Trophoblast cell (in vitro differentiated cells and primary cell): ENCODE measurements at regions not wholly inside any gene's neighbourhood (a gene's known extent, or its start where the extent isn't known, plus 50 kb on each side); places are given as distances from the start of the nearest gene placed in this dataset.

Source experiments
- DNase-seq, 2 donors: peaks; one replicate each; pipeline ENCODE4 v3.0.0-alpha.2; 2016
- H2AFZ ChIP-seq: 2 replicates; pipeline ENCODE4 v1.6.1; 2013; ENCODE audit warnings: low read length, moderate library complexity, mild to moderate bottlenecking; ENCODE audit not compliant: insufficient read depth, poor library complexity
- H2AK5ac ChIP-seq: 2 replicates; pipeline ENCODE4 v1.6.1; 2013; ENCODE audit warnings: mild to moderate bottlenecking, low read length
- H2BK120ac ChIP-seq: 2 replicates; pipeline ENCODE4 v1.6.1; 2013; ENCODE audit warnings: low read length, mild to moderate bottlenecking, moderate library complexity; ENCODE audit not compliant: insufficient read depth, poor library complexity
- H2BK12ac ChIP-seq: 2 replicates; pipeline ENCODE4 v1.6.1; 2013; ENCODE audit warnings: mild to moderate bottlenecking, low read length, moderate library complexity
- H2BK5ac ChIP-seq: 2 replicates; pipeline ENCODE4 v1.6.1; 2013; ENCODE audit warnings: low read length, low read depth, moderate library complexity, mild to moderate bottlenecking; ENCODE audit not compliant: poor library complexity
- H3K14ac ChIP-seq: 2 replicates; pipeline ENCODE4 v1.6.1; 2013; ENCODE audit warnings: mild to moderate bottlenecking, low read length
- H3K18ac ChIP-seq: 2 replicates; pipeline ENCODE4 v1.6.1; 2013; ENCODE audit warnings: mild to moderate bottlenecking, low read length
- H3K23ac ChIP-seq: 2 replicates; pipeline ENCODE4 v1.6.1; 2013; ENCODE audit warnings: low read length
- H3K27ac ChIP-seq: 2 replicates; pipeline ENCODE4 v1.5.1; 2013; ENCODE audit warnings: low read depth, mild to moderate bottlenecking, inconsistent platforms, low read length, moderate library complexity
- H3K27me3 ChIP-seq: 2 replicates; pipeline ENCODE4 v1.6.1; 2013; ENCODE audit warnings: inconsistent platforms, mild to moderate bottlenecking, low read length, moderate library complexity; ENCODE audit not compliant: insufficient read depth
- H3K36me3 ChIP-seq, 2 experiments: 1 replicate in 1 of 2; 2 replicates in 1 of 2; pipeline ENCODE4 v1.6.1; 2013; ENCODE audit warnings: low read length in 2 of 2, mild to moderate bottlenecking in 2 of 2, moderate library complexity in 1 of 2; ENCODE audit not compliant: insufficient read depth in 2 of 2, control insufficient read depth in 1 of 2
- H3K4ac ChIP-seq: 2 replicates; pipeline ENCODE4 v1.6.1; 2013; ENCODE audit warnings: low read depth, mild to moderate bottlenecking, low read length, moderate library complexity
- H3K4me1 ChIP-seq, 2 experiments: 1 replicate in 1 of 2; 2 replicates in 1 of 2; pipeline ENCODE4 v1.6.1; 2013; ENCODE audit warnings: low read length in 2 of 2, mild to moderate bottlenecking in 2 of 2, moderate library complexity in 1 of 2; ENCODE audit not compliant: insufficient read depth in 2 of 2, control insufficient read depth in 1 of 2
- H3K4me2 ChIP-seq: 2 replicates; pipeline ENCODE4 v1.6.1; 2013; ENCODE audit warnings: inconsistent platforms, mild to moderate bottlenecking, low read length, moderate library complexity
- H3K4me3 ChIP-seq: 2 replicates; pipeline ENCODE4 v1.5.1; 2013; ENCODE audit warnings: mild to moderate bottlenecking, low read depth, low read length, inconsistent platforms
- H3K79me1 ChIP-seq: one replicate; pipeline ENCODE4 v1.6.1; 2013; ENCODE audit warnings: low read length
- H3K79me2 ChIP-seq: 2 replicates; pipeline ENCODE4 v1.6.1; 2013; ENCODE audit warnings: low read length, mild to moderate bottlenecking; ENCODE audit not compliant: control insufficient read depth, insufficient read depth, poor library complexity
- H3K9ac ChIP-seq: 2 replicates; pipeline ENCODE4 v1.6.1; 2013; ENCODE audit warnings: mild to moderate bottlenecking, low read length
- H3K9me3 ChIP-seq: 2 replicates; pipeline ENCODE4 v1.6.1; 2013; ENCODE audit warnings: low read depth, mild to moderate bottlenecking, control low read depth, inconsistent platforms, low read length; ENCODE audit not compliant: insufficient read depth
- H4K12ac ChIP-seq: 2 replicates; pipeline ENCODE4 v1.6.1; 2013; ENCODE audit warnings: low read depth, mild to moderate bottlenecking, low read length, moderate library complexity
- H4K8ac ChIP-seq: 2 replicates; pipeline ENCODE4 v1.6.1; 2013; ENCODE audit warnings: low read depth, mild to moderate bottlenecking, low read length, moderate library complexity
- H4K91ac ChIP-seq: one replicate; pipeline ENCODE4 v1.6.1; 2013; ENCODE audit warnings: low read depth, mild to moderate bottlenecking, low read length, moderate library complexity
- WGBS: extraction: QIAGEN DNeasy Blood & Tissue Kit; methylation state at CpG from one replicate; pipeline ENCODE4 v1.1.7; 2013; ENCODE audit warnings: missing lambda C conversion rate; ENCODE audit not compliant: insufficient read length, insufficient coverage; ENCODE audit errors: extremely low coverage; 5-methylcytosine and 5-hydroxymethylcytosine counted together

DNA sequence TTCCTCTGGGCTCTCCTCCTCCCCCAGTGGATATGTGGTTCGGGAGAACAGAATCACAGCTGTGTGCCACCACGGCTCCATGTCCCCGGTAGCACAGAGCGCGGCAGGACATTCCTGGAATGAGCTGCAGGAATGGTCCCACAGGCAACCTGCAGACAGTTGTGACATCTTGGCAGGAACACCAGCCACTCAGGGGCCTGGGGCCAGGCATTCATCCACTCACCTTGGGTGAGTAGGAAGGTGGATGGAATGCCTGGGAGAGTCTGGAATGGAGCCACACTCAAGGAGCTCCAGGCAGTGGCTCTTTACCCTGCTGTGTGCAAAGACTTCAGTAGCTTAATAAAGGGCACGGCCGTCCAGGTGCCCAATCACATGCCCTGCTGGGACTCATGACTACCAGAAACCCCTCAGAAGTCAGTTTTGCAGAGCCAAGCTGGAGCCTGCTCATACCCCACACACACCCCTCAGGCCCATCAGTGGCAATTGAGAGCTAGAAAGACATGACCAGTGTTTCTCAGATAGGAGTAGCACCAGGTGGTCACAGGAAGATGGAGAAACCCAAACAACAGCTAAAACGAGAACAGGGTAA lies 117.3 kb upstream of the PRR20G start:
- H3K23ac ChIP-seq: no peak overlapping the region
- no peak overlapping the region for H2BK12ac ChIP-seq
- H3K4ac ChIP-seq: no peak overlapping the region
- no peaks in the 10 kb centered on the region for H3K36me3 ChIP-seq
- no peak overlapping the region for H3K18ac ChIP-seq
- H3K9me3 ChIP-seq: no peaks in the 10 kb centered on the region
- peak overlapping the region; percentile 49 for H2BK120ac ChIP-seq
- no peak overlapping the region for H2AFZ ChIP-seq
- peaks cover 4 to 8% of the 10 kb centered on the region in 2 experiments for H3K4me1 ChIP-seq
- no peak overlapping the region for H4K8ac ChIP-seq
- no peaks in the 10 kb centered on the region for H3K27me3 ChIP-seq
- H2BK5ac ChIP-seq: no peak overlapping the region
- DNase-seq: peak; percentile 27 to 42
- no peak overlapping the region for H4K91ac ChIP-seq
- H3K79me1 ChIP-seq: peaks cover 4% of the 10 kb centered on the region
- H3K4me2 ChIP-seq: no peak overlapping the region
- no peak overlapping the region for H2AK5ac ChIP-seq
- H3K79me2 ChIP-seq: no peaks in the 10 kb centered on the region
- no peak overlapping the region for H3K14ac ChIP-seq
- no CpG with 5 or more reads among the region's 8 CpGs for WGBS
- H3K27ac ChIP-seq: no peak overlapping the region
- no peak overlapping the region for H3K9ac ChIP-seq
- no peak overlapping the region for H4K12ac ChIP-seq
- H3K4me3 ChIP-seq: no peak overlapping the region

DNA sequence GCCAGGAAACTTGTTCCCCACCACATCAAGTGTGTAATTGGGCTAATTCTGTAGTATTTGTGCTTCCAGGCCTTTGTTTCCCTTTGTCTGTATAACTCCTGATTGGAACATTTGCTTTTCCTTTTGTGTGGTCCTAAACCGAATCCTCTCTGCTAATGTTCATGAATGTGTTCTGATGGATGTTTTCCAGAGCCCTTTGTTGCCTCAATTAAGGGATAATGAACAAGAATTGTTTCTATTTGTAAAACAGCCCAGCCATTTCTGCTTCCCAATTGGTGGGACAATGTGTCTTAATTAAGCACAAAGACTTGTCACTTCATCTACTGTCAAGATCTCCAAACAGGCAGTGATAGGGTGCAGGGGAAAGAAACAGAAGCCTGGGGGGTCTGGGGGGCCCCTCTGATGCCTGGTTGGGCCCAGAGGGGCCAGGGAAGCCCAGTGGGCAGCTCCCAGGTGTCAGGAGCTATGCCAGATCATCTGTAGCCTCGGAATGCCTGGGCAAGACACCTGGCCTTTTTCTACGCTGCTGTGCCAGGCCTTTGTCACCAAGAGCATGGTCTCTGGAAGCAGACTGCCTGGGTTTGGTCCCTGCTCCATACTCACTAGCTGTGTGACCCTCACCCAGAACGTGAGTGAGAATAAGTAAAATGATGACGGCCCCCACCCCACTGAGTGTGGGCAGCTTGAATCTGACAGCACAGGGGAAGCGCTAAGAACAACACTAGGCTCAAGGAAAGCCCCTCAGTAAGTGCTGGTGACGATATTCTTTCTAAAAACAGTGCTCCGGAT lies 116.6 kb upstream of the PRR20G start:
- DNase-seq: no peak
- Histone ChIP-seq H2BK5ac (no peak overlapping the region), H3K79me2 (no peaks in the 10 kb centered on the region), H3K36me3 (no peaks in the 10 kb centered on the region), H3K4me1 (peaks cover 4 to 8% of the 10 kb centered on the region in 2 experiments), H2BK120ac (peak overlapping the region; percentile 49), H3K9me3 (no peaks in the 10 kb centered on the region), H2BK12ac (no peak overlapping the region), H3K4ac (no peak overlapping the region), H3K79me1 (peaks cover 4% of the 10 kb centered on the region), H2AK5ac (no peak overlapping the region), H3K9ac (no peak overlapping the region), H2AFZ (no peak overlapping the region), H3K23ac (no peak overlapping the region), H4K12ac (no peak overlapping the region), H3K27me3 (no peaks in the 10 kb centered on the region), H4K91ac (no peak overlapping the region), H3K4me2 (no peak overlapping the region), H4K8ac (no peak overlapping the region), H3K4me3 (no peak overlapping the region), H3K18ac (no peak overlapping the region), H3K14ac (no peak overlapping the region), H3K27ac (no peak overlapping the region)
- WGBS: no CpG with 5 or more reads among the region's 8 CpGs

DNA sequence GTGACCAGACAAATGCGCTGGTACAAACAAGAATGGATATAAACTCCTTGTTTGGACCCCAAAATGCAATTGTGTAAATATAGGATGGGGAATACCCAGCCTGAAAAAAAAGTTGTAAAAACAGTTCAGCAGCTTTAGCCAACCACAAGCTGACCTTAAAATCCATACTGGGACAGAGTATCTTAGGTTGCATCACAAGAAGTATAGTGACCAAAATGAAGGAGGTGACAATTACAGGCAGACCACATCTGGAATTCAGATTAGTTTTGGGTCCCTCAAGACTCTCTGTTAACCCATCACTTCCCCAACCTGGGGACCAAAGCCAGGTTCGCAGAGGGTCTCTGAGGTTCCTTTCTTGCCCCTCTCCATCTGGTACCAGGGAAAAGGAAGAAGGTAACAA lies 115.9 kb upstream of the PRR20G start:
- WGBS: no CpG with 5 or more reads among the region's 2 CpGs

GRCh38 chr3:127399154-127399553 lies 111.3 kb upstream of the PRR20G start:
- no peak overlapping the region for H3K4me3 ChIP-seq
- no peak overlapping the region for H4K12ac ChIP-seq
- H3K79me1 ChIP-seq: no peaks in the 10 kb centered on the region
- no peak overlapping the region for H3K23ac ChIP-seq
- no peak for DNase-seq
- no peak overlapping the region for H3K27ac ChIP-seq
- H3K27me3 ChIP-seq: no peaks in the 10 kb centered on the region
- H3K9me3 ChIP-seq: no peaks in the 10 kb centered on the region
- H3K79me2 ChIP-seq: no peaks in the 10 kb centered on the region
- no peak overlapping the region for H2BK12ac ChIP-seq
- H2AK5ac ChIP-seq: no peak overlapping the region
- no peak overlapping the region for H3K4ac ChIP-seq
- H3K4me1 ChIP-seq: peaks cover 10 to 11% of the 10 kb centered on the region in 2 experiments
- H4K8ac ChIP-seq: no peak overlapping the region
- no peak overlapping the region for H3K9ac ChIP-seq
- H2BK5ac ChIP-seq: no peak overlapping the region
- H3K14ac ChIP-seq: no peak overlapping the region
- no peak overlapping the region for H3K4me2 ChIP-seq
- no peak overlapping the region for H2AFZ ChIP-seq
- H3K18ac ChIP-seq: no peak overlapping the region
- H2BK120ac ChIP-seq: no peak overlapping the region
- H3K36me3 ChIP-seq: no peaks in the 10 kb centered on the region
- no peak overlapping the region for H4K91ac ChIP-seq

More for the DNA sequence above, 115.9 kb upstream of the PRR20G start:
- H3K36me3 ChIP-seq: no peaks in the 10 kb centered on the region
- H2BK5ac ChIP-seq: no peak overlapping the region
- no peaks in the 10 kb centered on the region for H3K27me3 ChIP-seq
- H2BK120ac ChIP-seq: no peak overlapping the region
- H3K4me1 ChIP-seq: peaks cover 4 to 8% of the 10 kb centered on the region in 2 experiments
- no peak overlapping the region for H4K12ac ChIP-seq
- no peak overlapping the region for H2AK5ac ChIP-seq
- no peak overlapping the region for H3K4ac ChIP-seq
- peaks cover 4% of the 10 kb centered on the region for H3K79me1 ChIP-seq
- no peak overlapping the region for H3K9ac ChIP-seq
- H3K23ac ChIP-seq: no peak overlapping the region
- no peaks in the 10 kb centered on the region for H3K9me3 ChIP-seq
- no peaks in the 10 kb centered on the region for H3K79me2 ChIP-seq
- no peak overlapping the region for H3K27ac ChIP-seq
- no peak overlapping the region for H3K4me2 ChIP-seq
- no peak overlapping the region for H3K14ac ChIP-seq
- no peak overlapping the region for H3K18ac ChIP-seq
- no peak for DNase-seq
- H4K91ac ChIP-seq: no peak overlapping the region
- no peak overlapping the region for H2BK12ac ChIP-seq
- H2AFZ ChIP-seq: no peak overlapping the region
- no peak overlapping the region for H3K4me3 ChIP-seq
- no peak overlapping the region for H4K8ac ChIP-seq
